Epithelial cell of esophagus (primary cell): ENCODE measurements at regions not wholly inside any gene's neighbourhood (a gene's known extent, or its start where the extent isn't known, plus 50 kb on each side); places are given as distances from the start of the nearest gene placed in this dataset.
A peak's percentile ranks its signal among the peaks of the same experiment; 100 is the strongest.

Source experiments
- DNase-seq: peaks from one replicate; pipeline ENCODE4 v3.0.0; 2010; ENCODE audit warnings: low read depth
- H3K4me3 ChIP-seq: 2 replicates; pipeline ENCODE4 v1.5.1; 2011; ENCODE audit warnings: mild to moderate bottlenecking, low read length, control low read depth
- TF ChIP-seq, protein P1 (sequence below): IDR thresholded peaks from 2 replicates; pipeline ENCODE4 v1.5.1; 2011; ENCODE audit warnings: low read depth, mild to moderate bottlenecking, low read length, control low read depth, inconsistent platforms; ENCODE audit not compliant: insufficient read depth; ENCODE audit errors: missing control alignments

DNA sequence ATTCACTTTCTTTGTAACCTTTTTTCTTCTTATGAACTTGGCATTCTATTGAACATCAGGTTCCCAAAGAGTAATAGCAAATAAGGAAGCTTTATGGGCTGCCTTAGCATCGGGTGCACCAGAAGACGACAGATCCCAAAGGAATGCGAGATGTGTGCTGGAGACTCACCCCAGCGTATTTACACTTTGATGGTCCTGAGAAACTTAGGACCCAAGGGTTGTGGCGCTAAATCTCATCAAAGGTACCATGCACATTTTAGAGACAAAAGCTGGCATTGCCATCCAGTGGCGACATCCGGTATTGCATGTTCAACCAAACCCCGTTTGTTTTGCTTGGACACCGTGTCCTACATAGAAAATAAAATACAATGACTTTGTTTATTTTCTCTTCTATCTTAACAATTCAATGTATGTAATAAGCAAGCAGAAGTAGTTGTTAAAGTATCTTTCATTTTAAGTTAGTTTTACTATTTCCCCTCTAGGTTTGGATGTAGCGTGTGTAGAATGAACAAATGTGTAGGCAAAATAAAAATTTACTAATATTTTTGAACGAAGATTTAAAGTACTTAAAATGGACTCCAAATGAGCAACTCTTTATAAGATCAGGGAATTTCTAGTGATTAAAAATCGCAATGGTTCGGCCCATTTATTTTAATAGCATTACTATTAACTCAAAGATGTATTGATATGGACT lies 1154.8 kb downstream of the GATA3 start:
- no peak overlapping the region for H3K4me3 ChIP-seq
- TF ChIP-seq, protein P1, sequence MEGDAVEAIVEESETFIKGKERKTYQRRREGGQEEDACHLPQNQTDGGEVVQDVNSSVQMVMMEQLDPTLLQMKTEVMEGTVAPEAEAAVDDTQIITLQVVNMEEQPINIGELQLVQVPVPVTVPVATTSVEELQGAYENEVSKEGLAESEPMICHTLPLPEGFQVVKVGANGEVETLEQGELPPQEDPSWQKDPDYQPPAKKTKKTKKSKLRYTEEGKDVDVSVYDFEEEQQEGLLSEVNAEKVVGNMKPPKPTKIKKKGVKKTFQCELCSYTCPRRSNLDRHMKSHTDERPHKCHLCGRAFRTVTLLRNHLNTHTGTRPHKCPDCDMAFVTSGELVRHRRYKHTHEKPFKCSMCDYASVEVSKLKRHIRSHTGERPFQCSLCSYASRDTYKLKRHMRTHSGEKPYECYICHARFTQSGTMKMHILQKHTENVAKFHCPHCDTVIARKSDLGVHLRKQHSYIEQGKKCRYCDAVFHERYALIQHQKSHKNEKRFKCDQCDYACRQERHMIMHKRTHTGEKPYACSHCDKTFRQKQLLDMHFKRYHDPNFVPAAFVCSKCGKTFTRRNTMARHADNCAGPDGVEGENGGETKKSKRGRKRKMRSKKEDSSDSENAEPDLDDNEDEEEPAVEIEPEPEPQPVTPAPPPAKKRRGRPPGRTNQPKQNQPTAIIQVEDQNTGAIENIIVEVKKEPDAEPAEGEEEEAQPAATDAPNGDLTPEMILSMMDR = peak; percentile 94
- DNase-seq = peak; percentile 67

DNA sequence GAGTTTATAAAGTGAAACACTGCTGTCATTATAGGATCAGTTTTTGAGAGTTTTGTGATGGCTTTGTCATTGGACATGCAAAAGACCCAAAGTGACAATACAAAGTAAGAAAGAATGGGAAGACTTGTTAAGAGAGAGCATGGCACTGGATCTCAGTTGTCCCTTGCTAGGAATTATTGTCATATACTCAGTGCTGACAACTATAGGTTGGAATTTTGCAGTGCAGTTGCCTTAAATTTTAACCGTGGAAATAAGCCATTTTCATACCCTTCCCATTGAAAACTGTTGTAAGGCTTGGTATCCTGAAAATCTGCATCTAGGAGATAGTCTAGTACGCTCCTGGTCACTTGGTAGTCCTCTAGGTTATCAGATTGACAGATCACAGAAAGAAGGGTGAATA lies 1156.7 kb downstream of the GATA3 start:
- TF ChIP-seq, protein P1 = peak; percentile 48
- DNase-seq = no peak

DNA sequence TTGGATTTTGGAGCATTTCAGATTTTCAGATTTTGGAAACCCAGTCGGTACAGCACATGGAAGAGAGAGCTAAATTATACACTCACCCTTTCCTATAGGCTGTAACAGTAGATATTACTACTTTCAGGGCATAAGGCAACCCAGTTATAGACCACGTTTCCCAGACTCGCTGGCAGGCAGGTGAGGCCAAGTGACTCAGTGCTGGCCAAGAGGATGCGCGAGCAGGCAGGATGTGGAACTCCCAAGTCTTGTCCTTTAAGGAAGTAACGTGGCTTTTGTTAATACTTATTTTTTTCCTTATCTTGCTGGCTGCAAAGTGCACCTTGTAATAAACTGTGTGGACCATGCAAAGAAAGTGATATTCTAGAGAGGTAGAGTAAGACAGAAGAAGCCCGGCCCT lies 1160.1 kb downstream of the GATA3 start:
- TF ChIP-seq, protein P1 = no peak
- no peak overlapping the region for H3K4me3 ChIP-seq
- peak; percentile 9 for DNase-seq

More for the DNA sequence above, 1156.7 kb downstream of the GATA3 start:
- no peak overlapping the region for H3K4me3 ChIP-seq

DNA sequence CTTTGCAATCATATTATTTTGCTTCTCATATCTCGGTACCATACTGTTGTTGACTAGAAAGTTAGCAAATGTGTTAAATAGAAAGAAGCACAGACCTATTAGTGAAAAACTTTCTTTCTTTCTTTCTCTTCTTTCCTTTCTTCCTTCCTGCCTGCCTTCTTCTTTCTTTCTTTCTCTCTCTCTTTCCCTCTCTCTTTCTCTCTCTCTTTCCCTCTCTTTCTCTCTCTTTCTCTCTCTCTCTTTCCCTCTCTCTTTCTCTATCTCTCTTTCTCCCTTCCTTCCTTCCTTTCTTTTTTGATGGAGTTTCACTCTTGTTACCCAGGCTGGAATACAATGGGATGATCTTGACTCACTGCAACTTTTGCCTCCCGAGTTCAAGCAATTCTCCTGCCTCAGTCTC lies 1160.6 kb downstream of the GATA3 start:
- TF ChIP-seq, protein P1 = no peak
- no peak overlapping the region for H3K4me3 ChIP-seq
- DNase-seq = no peak

DNA sequence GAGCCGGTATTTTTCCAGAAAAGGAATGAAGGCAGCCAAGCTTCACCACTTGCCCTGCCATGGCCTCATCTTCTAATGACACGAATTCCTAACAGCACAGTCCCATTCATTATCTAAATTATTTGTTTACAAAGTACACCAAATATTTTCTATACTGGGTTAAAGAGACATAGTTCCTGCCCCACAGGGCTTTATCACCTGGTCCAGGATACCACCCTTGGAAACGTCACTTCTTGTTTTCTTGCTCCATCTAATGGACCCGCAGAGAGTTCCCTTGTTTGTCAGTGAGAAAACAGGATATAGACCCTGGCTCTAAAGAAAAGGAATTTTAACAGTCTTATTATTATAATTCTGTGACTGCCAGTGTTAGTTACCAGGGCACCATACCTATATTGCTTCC lies 1165.4 kb downstream of the GATA3 start:
- DNase-seq = no peak
- no peak overlapping the region for H3K4me3 ChIP-seq
- TF ChIP-seq, protein P1 = no peak

DNA sequence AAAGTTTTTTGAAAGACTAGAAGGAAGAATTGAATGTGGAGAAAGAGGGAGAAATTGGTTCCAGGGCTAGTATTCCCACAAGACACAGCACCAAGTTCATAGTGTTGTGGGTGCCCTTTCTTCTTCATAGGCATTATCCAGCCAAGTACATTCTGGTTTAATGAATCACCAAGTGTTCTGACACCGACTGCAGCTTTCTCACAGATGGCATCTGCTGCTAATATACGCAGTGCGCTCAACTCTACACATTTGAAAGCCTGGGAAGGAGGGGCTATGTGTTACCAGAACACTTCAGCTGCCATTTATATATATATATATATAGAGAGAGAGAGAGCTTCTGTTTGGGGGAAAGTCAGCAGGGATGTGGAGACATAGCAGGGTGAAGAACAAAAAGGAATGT lies 1168.4 kb downstream of the GATA3 start:
- H3K4me3 ChIP-seq = no peak overlapping the region
- TF ChIP-seq, protein P1 = no peak
- DNase-seq = peak; percentile 21
